Calu3 (cell line): ENCODE measurements at regions not wholly inside any gene's neighbourhood (a gene's known extent, or its start where the extent isn't known, plus 50 kb on each side); places are given as distances from the start of the nearest gene placed in this dataset.

Experiments
- BruUV-seq: library from RNA; stranded (reverse); fragments of 400-500 nt; replicated peaks from 2 replicates; lab custom pipeline; 2021; lab: Mats Ljungman, UMichigan
- CTCF ChIA-PET: fragments of 300-600 bp; sonication (Branson Sonifier 250); formaldehyde crosslinking; loops from one replicate; lab custom pipeline; 2022; ENCODE audit warnings: antibody characterized with exemption; lab: Charles Lee
- DNase-seq: peaks from one replicate; pipeline ENCODE4 v3.0.0; 2022
- H3K27ac Mint-ChIP-seq: one replicate; pipeline ENCODE4 v1.8.0; 2022; ENCODE audit warnings: mixed read lengths; ENCODE audit not compliant: unreplicated experiment
- H3K27me3 Mint-ChIP-seq: one replicate; pipeline ENCODE4 v1.8.0; 2022; ENCODE audit warnings: mixed read lengths; ENCODE audit not compliant: unreplicated experiment
- H3K36me3 Mint-ChIP-seq: one replicate; pipeline ENCODE4 v1.8.0; 2022; ENCODE audit warnings: mild to moderate bottlenecking, moderate library complexity, mixed read lengths; ENCODE audit not compliant: insufficient read depth, unreplicated experiment
- H3K4me1 Mint-ChIP-seq: one replicate; pipeline ENCODE4 v1.8.0; 2022; ENCODE audit warnings: mild to moderate bottlenecking, low read depth, mixed read lengths; ENCODE audit not compliant: unreplicated experiment
- H3K4me3 Mint-ChIP-seq: one replicate; pipeline ENCODE4 v1.8.0; 2022; ENCODE audit warnings: mild to moderate bottlenecking, low read depth, moderate library complexity, mixed read lengths; ENCODE audit not compliant: unreplicated experiment
- H3K9me3 Mint-ChIP-seq: one replicate; pipeline ENCODE4 v1.8.0; 2022; ENCODE audit warnings: low read depth, mixed read lengths; ENCODE audit not compliant: unreplicated experiment
- CTCF ChIP-seq: fragments of 200-600 bp; IDR thresholded peaks from one replicate; pipeline ENCODE4 v1.8.0; 2022; ENCODE audit warnings: antibody characterized with exemption; ENCODE audit not compliant: unreplicated experiment
- intact Hi-C: fragments of 100-400 bp; cut with micrococcal nuclease; formaldehyde crosslinking; loops from one replicate; pipeline ENCODE4 v1.10.0; 2022; ENCODE audit not compliant: unreplicated experiment

GRCh38 chrX:30414144-30414543, 105.0 kb upstream of the NR0B1 start:
- Mint-ChIP-seq H3K9me3 (no peaks in the 10 kb centered on the region), H3K4me1 (peaks cover 8% of the 10 kb centered on the region), H3K27ac (no peak overlapping the region), H3K4me3 (no peak overlapping the region), H3K36me3 (no peaks in the 10 kb centered on the region), H3K27me3 (no peaks in the 10 kb centered on the region)
- no TSS peak for BruUV-seq
- no peak for TF ChIP-seq CTCF
- CTCF ChIA-PET: no interaction called here
- peak; percentile 12 for DNase-seq
- intact Hi-C loops: loop anchor here (10.0 kb wide), 1 partner anchor 49 kb away; no protein-coding TSS in a partner anchor

GRCh38 chrX:30402366-30402765, 93.2 kb upstream of the NR0B1 start:
- H3K36me3 Mint-ChIP-seq: no peaks in the 10 kb centered on the region
- no peaks in the 10 kb centered on the region for H3K27me3 Mint-ChIP-seq
- no peak for TF ChIP-seq CTCF
- no peak overlapping the region for H3K4me3 Mint-ChIP-seq
- H3K9me3 Mint-ChIP-seq: no peaks in the 10 kb centered on the region
- intact Hi-C loops: no loop called here
- CTCF ChIA-PET: no interaction called here
- H3K27ac Mint-ChIP-seq: no peak overlapping the region
- no TSS peak for BruUV-seq
- no peak for DNase-seq
- H3K4me1 Mint-ChIP-seq: no peaks in the 10 kb centered on the region

DNA sequence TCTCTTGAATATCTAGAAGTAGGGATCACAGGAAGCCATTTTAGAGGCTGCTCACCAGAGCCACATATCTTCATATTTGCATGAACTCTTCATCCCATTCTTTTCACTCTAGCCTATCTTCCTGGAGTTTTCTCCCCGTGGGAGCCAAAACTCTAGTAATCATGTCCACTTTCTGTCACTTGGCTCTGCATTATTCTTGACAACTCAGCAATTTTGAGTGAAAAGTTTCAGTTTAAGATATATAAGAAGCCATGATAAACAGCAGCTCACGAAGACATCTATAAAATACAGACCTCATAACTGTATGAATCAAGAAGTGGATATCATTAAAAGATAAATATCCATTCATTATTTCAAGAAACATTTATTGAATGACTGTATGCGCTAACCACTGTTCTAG, 79.1 kb upstream of the NR0B1 start:
- Mint-ChIP-seq H3K9me3 (peaks cover 5% of the 10 kb centered on the region), H3K27me3 (no peaks in the 10 kb centered on the region), H3K36me3 (no peaks in the 10 kb centered on the region), H3K4me3 (no peak overlapping the region), H3K27ac (no peak overlapping the region), H3K4me1 (peaks cover 12% of the 10 kb centered on the region)
- no TSS peak for BruUV-seq
- intact Hi-C loops: no loop called here
- no peak for TF ChIP-seq CTCF
- DNase-seq: no peak
- CTCF ChIA-PET: no interaction called here

DNA sequence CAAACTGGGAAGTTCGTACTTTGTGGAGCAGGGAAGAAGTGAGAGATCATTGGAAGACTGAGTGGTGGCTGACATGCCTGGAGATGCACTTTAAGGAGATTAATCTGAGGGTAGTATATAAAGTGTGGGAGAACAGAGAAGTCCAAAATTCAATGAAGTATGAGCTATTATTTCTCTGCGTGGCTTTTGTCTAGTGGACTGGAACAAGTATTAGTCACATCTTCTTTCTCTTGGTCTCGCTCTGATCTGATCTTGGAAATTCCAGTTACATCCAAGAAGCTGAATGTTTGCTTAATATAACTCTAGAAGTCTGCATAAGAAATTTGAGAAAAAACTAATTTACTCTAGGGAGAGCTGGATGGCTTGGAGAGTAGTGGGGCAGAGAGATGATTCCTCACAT, 64.8 kb upstream of the NR0B1 start:
- Mint-ChIP-seq H3K36me3 (no peaks in the 10 kb centered on the region), H3K27me3 (no peaks in the 10 kb centered on the region), H3K4me1 (peaks cover 8% of the 10 kb centered on the region), H3K9me3 (peaks cover 4% of the 10 kb centered on the region), H3K4me3 (no peak overlapping the region), H3K27ac (no peak overlapping the region)
- BruUV-seq: no TSS peak
- no peak for TF ChIP-seq CTCF
- intact Hi-C loops: no loop called here
- DNase-seq: no peak
- CTCF ChIA-PET: interaction anchor here (0.5 kb wide), 1 partner anchor 67 kb away, joined by 5 read pairs; no protein-coding TSS in a partner anchor
